Left kidney (tissue), 1 donor: ENCODE measurements at regions not wholly inside any gene's neighbourhood (a gene's known extent, or its start where the extent isn't known, plus 50 kb on each side); places are given as distances from the start of the nearest gene placed in this dataset.
"Not testable (repeated sequence)": the region's sequence is repeated elsewhere in the genome, so short reads cannot be mapped to it uniquely, and the experiment has no call there.

ENCODE experiments used
- DNase-seq: peaks from one replicate; pipeline ENCODE4 v3.0.0-alpha.2; 2013

DNA sequence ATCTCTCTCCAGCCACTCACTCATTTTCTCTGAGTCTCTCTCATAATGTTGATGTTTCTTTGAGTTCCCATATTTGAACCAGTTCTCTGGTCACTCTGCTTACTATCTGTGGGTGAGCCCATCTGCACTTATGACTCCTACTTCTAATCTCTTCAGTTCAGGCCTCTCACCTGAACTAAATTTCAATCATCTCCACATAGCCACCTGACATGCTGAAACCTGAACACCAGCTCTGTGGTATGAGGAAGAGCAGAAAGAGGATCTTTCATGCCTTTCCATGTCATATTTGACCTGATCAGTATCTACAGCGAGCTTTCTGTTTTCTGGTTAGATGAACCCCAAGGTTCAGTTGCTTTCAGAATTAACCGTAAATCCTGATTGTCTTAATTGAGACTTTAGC is 122.2 kb upstream of the ESX1 start:
- DNase-seq, result no peak

DNA sequence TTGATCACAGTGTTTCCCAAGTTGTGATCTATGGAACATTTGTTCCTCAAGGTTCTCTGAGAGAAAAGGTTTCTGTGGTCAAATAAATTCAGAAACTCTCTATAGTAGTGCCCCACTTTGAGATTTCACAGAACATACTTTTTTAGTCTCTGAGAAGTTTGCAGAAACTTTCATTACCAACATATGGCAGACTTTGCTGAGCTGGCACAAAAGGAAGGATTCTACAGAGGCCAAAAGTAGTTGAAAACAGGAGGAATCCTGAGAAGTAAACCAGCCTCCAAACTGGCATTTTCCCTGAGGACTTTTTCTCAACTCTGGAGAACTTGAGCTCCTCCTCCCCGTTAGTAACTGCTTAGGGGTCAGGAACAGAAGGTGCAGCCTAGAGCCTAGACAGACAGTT is 117.8 kb upstream of the ESX1 start:
- DNase-seq, result no peak

DNA sequence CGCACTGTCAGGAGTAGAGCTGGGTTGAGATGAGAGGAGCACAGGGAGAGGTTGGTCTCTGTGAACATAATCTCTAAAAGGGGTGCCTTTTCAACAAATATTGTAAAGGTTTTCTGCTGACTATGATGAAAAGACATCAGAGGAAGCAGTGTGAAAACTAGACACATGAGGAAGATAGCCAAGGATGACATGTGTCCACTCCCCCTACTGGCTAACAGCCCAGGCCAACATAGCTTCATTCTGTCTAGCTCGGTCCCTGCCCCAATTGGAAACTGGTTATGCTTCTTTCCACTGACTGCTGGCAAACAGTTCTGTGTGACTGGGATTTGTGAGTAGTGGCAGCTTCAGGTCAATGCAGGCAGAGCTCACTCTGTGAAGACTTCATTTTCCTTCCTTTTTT is 115.4 kb upstream of the ESX1 start:
- DNase-seq, result no peak

DNA sequence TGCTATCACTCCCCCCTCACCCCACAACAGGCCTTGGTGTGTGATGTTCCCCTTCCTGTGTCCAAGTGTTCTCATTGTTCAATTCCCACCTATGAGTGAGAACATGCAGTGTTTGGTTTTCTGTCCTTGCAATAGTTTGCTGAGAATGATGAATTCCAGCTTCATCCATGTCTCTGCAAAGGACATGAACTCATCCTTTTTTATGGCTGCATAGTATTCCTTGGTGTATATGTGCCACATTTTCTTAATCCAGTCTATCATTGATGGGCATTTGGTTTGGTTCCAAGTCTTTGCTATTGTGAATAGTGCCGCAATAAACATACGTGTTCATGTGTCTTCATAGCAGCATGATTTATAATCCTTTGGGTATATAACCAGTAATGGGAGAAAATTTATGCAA is 106.0 kb upstream of the ESX1 start:
- not testable (repeated sequence) for DNase-seq

- DNase-seq, result no peak
These were observed 104.4 kb upstream of the ESX1 start for GRCh38 chrX:104359124-104359523.

DNA sequence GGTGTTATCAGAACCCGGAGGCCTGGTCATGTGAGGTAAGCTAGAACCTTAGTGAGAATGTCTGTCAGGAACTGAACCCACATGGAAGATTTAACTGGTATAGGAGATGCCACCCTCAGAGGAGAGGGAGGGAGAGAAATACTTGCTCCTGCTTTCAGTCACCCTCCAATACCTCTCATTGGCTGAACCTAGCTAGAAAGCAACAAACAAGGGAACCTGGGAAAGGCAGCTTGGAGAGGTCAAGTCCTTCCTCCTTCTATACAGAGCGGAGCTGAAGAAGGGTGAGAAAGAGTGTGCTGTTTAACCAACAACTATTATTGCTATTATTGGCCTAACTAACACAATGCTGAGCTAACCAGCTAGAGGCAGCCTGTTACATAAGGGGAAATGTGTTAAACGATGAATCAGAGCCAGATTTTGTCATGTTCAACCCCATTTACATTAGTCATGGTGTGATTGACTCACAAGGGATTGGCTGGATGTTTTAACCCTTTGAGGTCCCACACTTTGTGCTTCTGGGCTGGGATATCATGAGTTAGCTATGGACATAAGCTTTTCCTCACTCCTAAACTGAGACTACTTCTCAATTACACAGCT is 96.5 kb upstream of the ESX1 start:
- no peak for DNase-seq

DNA sequence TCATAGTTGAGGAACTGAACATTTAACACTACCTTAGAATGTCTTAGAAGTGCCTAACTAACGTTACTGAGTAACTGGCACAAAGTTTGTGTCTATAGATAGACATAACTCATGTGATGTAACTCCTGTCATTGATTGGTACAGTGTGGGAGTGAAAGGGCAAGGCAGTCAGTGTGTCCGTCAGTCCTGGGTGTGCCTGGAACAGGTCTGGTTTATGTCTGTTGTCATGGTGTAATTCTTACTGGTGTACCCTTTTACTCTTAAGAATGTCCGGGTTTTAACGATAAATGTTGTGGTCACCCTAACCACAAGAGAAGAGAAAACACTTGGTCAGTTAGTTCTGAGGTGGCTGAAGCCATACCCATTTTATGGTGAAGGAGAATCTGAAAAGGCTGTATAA is 93.1 kb upstream of the ESX1 start:
- DNase-seq, result no peak

DNA sequence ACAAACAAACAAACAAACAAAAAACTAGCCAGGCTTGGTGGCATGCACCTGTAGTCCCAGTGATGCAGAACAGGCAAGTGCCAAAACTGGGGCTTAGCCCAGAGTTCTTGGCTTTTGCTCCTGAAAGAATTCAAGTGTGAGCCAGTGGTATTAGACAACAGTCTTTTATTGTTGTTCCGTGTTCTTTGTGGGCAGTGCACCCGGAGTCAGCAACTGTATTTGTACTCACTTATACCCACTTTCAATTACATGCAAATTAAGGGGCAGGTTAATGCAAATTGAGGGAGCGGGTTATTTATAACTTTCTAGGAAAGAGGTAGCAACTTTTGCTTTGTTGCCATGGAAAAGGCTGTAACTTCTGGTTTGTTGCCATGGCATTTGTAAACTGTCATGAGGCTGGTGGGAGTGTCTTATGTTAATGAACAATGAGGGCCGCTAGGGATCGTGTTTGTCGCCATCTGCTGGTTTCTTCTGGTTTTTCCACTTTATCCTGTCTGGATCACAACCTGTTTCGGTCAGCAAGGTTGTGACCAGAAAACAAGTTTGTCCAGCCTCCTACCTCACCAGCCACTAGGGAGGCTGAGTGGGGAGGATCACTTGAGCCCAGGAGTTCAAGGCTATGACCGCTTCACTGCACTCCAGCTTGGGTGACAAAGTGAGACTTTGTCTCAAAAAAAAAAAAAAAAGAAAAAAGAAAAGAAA is 88.8 kb upstream of the ESX1 start:
- DNase-seq, result peak; percentile 50

DNA sequence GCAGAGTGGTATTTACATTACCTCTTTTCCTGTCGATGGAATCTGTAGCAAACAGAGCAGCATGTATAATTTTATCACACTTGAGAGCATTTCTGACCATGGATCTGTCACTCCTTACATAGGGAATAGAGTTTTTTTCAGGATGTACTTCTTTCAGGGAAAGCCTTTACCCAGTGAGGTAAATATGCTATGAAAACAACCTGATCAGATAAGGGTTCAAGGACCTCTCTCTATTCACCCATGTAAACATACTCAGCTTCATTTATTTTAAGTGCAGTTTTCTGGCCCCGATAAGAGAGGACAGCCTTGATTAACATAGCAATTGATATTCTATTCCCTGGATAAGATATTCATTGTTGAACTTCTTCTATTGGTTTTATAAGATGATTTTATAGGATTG is 87.3 kb upstream of the ESX1 start:
- no peak for DNase-seq

DNA sequence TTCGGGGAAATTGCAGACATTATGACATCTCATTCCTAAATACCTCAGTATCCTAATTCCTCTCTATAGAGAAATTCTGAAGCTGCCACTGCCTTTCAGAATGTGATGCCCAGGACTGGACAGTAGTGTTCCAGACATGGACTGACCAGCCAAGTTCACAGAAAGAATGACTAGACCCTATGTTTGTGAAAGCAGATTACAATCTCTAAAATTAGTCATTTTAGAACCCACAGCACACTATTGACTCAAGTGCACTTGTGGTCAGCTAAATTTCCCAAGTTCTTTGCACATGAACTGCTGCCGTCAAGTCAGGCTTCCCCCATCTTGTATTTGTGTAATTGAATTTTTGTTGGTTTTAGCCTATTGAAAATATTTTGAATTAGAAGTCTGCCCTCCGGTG is 81.0 kb upstream of the ESX1 start:
- DNase-seq, result no peak

DNA sequence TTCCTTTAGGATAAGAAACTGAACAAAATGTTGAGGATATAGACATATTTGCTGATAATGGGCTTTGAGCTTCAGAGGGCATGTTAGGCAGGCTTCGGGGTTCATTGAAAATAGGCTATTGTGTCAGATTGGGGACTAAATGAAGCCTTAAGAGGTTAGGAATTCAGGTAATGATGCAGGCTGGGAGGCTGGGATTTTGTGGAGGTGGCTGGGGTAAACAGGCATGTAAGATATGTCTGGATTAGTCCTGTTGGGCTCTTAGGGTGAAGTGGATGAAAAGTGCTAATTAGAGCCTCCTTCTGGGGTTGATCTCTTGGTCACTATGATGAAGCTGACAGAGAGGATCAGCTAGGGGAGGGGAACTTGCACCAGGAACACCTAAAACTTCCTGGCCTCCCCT is 80.2 kb upstream of the ESX1 start:
- no peak for DNase-seq

GRCh38 chrX:104330966-104331365 is 76.2 kb upstream of the ESX1 start:
- DNase-seq, result no peak

DNA sequence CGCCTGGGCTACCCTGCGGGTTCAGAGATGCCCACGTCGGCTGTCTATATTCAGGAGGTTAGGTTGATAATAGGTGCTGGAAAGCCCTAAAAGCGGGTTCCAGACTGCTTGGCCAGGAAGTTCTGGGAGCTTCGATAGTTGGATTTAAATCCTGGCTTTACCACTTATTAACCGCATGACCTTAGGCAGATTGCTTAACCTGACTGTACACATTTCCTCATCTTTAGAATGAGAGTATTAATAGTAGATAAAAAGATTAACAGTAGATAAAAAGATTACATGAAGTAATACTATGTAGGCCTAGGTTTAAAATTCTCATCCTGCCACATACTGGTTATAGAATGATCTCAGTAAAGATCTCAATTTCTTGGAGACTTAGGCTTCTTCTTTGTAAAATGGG is 75.0 kb upstream of the ESX1 start:
- no peak for DNase-seq

- DNase-seq, result no peak
These were observed 70.5 kb upstream of the ESX1 start for GRCh38 chrX:104325213-104325585.

DNA sequence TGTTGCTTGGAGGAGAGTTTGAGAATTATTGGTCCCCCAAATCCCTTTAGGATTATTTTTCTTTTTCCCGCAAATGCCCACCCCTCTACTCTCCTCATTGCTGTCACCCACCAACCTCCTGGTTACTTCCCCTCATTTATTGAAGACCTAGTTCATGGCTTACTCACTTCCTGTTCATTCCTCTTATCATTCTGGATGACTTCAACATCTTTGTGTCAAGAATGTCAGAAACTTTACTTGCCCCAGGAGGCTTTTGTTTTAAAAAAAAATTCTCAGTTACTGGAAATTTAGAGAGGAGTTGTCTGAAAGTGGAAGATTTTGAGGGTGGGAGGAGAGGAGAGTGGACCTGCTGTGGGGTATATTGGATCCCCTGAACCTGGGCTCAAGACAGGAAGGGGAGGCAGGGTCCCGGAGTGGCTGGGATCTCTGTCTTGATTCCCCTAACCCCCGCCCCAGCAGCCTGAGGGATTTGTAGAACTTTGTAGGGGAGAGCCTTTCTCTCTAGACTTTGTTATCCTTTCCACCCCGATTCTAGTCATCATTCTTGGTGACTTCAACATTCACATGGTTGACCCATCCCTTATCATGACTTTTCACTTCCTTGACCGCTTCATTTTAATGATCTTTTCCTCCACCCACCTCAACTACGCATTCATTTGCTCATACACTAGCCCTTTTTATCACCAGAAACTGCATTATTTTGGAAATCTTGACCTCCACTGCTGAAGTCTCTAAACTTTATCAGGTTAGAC is 69.9 kb upstream of the ESX1 start:
- DNase-seq, result no peak

DNA sequence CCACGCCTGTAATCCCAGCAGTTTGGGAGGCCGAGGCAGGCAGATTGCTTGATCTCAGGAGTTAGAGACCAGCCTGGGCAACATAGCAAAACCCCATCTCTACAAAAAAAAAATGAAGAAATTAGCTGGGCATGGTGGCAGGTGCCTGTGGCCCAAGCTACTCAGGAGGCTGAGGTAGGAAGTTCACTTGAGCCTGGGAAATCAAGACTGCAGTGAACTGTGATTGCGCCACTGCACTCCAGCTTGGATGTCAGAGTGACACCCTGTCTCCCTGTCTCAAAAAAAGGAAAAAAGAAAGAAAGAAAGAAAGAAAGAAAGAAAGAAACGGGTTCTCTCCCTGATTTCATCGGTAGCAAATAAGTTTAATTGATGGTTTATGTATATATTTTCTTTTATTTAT is 64.6 kb upstream of the ESX1 start:
- no peak for DNase-seq

- no peak for DNase-seq
These were observed 63.7 kb upstream of the ESX1 start for GRCh38 chrX:104318330-104319009.

DNA sequence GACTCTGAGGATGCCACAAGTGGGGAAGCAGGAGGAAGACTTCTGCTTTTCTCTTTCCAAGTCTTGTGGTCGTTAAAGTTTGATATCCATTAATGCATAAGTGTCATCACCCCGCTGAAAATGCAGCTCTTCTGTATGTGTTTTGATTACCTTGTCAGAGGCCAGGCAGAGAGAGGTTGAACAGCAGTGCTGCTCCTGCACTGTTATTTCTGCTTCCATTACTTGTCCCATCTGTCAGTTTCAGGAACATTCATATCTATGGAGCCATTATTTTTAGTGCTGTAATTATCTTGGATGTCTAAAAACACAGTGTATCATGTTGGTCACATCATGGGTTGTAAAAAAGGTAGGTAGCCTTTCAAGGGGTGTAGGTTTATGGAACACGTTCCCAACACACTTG is 62.0 kb upstream of the ESX1 start:
- DNase-seq, result no peak

DNA sequence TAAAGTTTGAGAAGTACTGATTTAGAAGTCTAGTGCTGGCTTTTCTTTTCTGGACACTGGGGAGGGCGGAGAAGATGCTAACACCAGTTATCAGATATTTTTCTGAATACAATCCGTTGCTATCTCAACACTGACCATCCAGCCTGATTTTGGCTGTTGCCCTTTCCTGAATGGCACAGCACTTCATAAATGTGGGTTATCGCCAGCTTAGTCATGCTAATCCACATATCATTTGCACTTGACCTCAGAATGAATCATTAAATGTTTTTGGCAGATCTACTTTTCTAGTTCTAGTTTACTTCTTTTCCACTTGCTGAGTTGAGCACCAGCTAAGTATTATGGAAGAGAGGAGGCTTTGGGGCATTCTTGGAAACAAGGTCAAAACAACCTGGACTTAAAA is 60.8 kb upstream of the ESX1 start:
- no peak for DNase-seq

DNA sequence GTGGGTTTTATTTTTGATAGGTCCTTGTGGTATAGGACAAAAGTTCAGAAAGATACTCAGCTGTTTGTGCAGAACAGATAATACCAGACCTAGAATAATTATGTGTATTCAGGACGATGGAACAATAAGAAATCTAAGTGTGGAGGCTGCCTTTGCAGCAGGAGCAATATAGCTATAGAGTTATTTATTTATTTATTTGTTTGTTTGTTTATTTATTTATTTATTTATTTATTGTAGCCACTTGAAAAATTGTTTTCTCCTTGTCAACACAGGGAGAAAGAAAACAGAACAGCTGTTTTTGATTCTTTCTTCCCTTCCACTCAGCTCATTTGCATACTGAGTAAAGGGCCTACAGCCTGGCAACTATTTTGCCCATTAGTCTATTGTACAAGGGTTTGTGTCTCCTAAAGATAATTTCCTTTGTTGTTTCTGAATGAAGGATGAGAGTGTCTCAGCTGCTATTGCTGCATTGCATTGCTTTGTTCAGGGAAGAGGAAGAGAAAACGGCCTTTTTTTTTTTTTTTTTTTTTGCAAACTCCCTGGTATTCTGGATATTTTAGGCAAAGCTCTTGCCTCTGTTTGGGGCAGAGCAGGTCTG is 56.0 kb upstream of the ESX1 start:
- no peak for DNase-seq

DNA sequence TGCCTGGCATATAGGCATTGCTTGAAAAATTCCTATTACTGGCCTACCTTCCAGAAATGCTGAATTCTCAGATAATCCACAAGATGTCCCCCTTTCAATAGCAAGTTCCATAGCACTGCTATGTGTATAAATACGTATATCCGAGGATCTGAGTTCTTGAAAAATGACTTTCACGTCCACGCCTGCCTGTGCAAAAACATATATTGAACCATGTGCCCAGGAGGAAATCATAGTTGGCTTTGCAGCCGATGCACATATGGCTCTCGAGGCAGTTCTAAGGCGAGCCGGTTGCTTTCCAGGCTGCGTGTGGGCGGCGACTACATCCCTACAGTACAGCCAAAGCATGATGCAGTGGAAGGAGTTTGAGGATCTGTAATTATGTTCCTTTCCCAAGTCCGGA is 55.4 kb upstream of the ESX1 start:
- no peak for DNase-seq

DNA sequence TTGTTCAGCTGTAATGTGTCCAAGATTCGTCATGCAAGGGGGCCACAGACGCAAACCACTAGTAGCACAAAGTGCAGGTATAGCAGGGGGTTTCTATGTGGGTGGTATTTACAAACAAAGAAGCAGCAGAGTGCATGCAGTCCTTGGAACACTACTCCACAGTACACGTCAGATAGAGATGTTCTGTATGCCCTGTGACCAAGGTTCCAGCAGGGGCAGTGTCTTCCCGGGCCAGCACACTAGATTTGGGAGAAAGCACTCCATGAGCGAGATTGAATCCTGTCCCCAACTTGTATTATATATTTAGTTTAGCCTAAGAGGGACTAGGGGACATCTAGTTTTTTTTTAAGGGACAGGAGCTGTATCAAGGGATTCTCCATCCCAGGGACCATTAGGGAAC is 54.4 kb upstream of the ESX1 start:
- no peak for DNase-seq

- no peak for DNase-seq
These were observed 52.6 kb upstream of the ESX1 start for GRCh38 chrX:104307341-104307740.
